CD14-positive monocyte (primary cell): ENCODE measurements at regions not wholly inside any gene's neighbourhood (a gene's known extent, or its start where the extent isn't known, plus 50 kb on each side); places are given as distances from the start of the nearest gene placed in this dataset.

Experiments used
- DNase-seq, 3 donors: peaks; one replicate each; pipeline ENCODE4 v3.0.0-alpha.2; 2011 to 2022
- H2AFZ ChIP-seq: 2 replicates; pipeline ENCODE4 v1.6.0; 2012; ENCODE audit warnings: mild to moderate bottlenecking, low read depth, low read length, inconsistent platforms; ENCODE audit not compliant: insufficient read depth, poor library complexity, severe bottlenecking
- H3K27ac ChIP-seq, 2 donors: 1 replicate in 1 of 2; 2 replicates in 1 of 2; pipeline ENCODE4 v1.5.1; 2012 to 2013; ENCODE audit warnings: low read length in 2 of 2, control low read depth in 1 of 2, inconsistent platforms in 1 of 2, low read depth in 1 of 2, mild to moderate bottlenecking in 1 of 2
- H3K27me3 ChIP-seq, 2 donors: one replicate each; pipeline versions ENCODE4 v1.6.0 to v1.6.1; 2011 to 2013; ENCODE audit warnings: low read length in 2 of 2; ENCODE audit not compliant: control insufficient read depth in 2 of 2, insufficient read depth in 2 of 2
- H3K36me3 ChIP-seq, 2 donors: replicated peaks in 1 of 2; 1 replicate in 1 of 2; 2 replicates in 1 of 2; pipeline versions ENCODE4 v1.5.1 to v1.6.1; 2012 to 2013; ENCODE audit warnings: low read length in 2 of 2, control low read depth in 1 of 2, inconsistent platforms in 1 of 2, mild to moderate bottlenecking in 1 of 2; ENCODE audit not compliant: insufficient read depth in 2 of 2, control insufficient read depth in 1 of 2
- H3K4me1 ChIP-seq, 2 donors: 1 replicate in 1 of 2; 2 replicates in 1 of 2; pipeline versions ENCODE4 v1.5.1 to v1.6.1; 2012 to 2013; ENCODE audit warnings: low read length in 2 of 2, control low read depth in 1 of 2, inconsistent platforms in 1 of 2, mild to moderate bottlenecking in 1 of 2, moderate library complexity in 1 of 2; ENCODE audit not compliant: insufficient read depth in 2 of 2, control insufficient read depth in 1 of 2
- H3K4me2 ChIP-seq: replicated peaks from 2 replicates; pipeline ENCODE3; 2012; ENCODE audit warnings: low read length, moderate library complexity, mild to moderate bottlenecking; ENCODE audit not compliant: poor library complexity, severe bottlenecking; ENCODE audit errors: extremely low read depth
- H3K4me3 ChIP-seq, 3 experiments: fragments of 200-600 bp in 1 of 3; sonication (generic) in 1 of 3; replicated peaks in 1 of 3; 1 replicate in 2 of 3; 2 replicates in 1 of 3; pipeline ENCODE4 v1.5.1; 2011 to 2013; ENCODE audit warnings: low read length in 3 of 3, mild to moderate bottlenecking in 3 of 3, control low read depth in 2 of 3, low read depth in 2 of 3, inconsistent platforms in 1 of 3, moderate library complexity in 1 of 3
- H3K79me2 ChIP-seq: 2 replicates; pipeline ENCODE4 v1.6.0; 2012; ENCODE audit warnings: mild to moderate bottlenecking, control low read depth, inconsistent platforms, low read length, moderate library complexity; ENCODE audit not compliant: insufficient read depth
- H3K9ac ChIP-seq: 2 replicates; pipeline ENCODE4 v1.6.0; 2017; ENCODE audit warnings: low read length, mild to moderate bottlenecking; ENCODE audit not compliant: insufficient read depth, poor library complexity, severe bottlenecking
- H3K9me3 ChIP-seq, 2 donors: replicated peaks in 1 of 2; 1 replicate in 1 of 2; 2 replicates in 1 of 2; pipeline versions ENCODE4 v1.5.1 to v1.6.1; 2012 to 2013; ENCODE audit warnings: low read length in 2 of 2, control low read depth in 1 of 2; ENCODE audit not compliant: control insufficient read depth in 1 of 2, insufficient read depth in 1 of 2
- H4K20me1 ChIP-seq: 2 replicates; pipeline ENCODE4 v1.6.0; 2012; ENCODE audit warnings: mild to moderate bottlenecking, low read length, control low read depth, moderate library complexity; ENCODE audit not compliant: insufficient read depth
- H3K27ac Mint-ChIP-seq, 7 donors: one replicate each; pipeline ENCODE4 v1.8.0; 2020; ENCODE audit warnings: mild to moderate bottlenecking in 7 of 7, mixed read lengths in 7 of 7, moderate library complexity in 6 of 7, inconsistent platforms in 2 of 7
- H3K27me3 Mint-ChIP-seq, 3 donors: one replicate each; pipeline ENCODE4 v1.8.0; 2021 to 2022; ENCODE audit warnings: low read depth in 3 of 3, mild to moderate bottlenecking in 3 of 3, mixed read lengths in 3 of 3, moderate library complexity in 3 of 3, inconsistent platforms in 1 of 3
- H3K36me3 Mint-ChIP-seq, 2 donors: one replicate each; pipeline ENCODE4 v1.8.0; 2020; ENCODE audit warnings: mixed read lengths in 2 of 2, inconsistent platforms in 1 of 2, mild to moderate bottlenecking in 1 of 2
- H3K4me1 Mint-ChIP-seq: one replicate; pipeline ENCODE4 v1.8.0; 2020; ENCODE audit warnings: mild to moderate bottlenecking, mixed read lengths
- H3K4me3 Mint-ChIP-seq, 2 donors: one replicate each; pipeline ENCODE4 v1.8.0; 2020; ENCODE audit warnings: mild to moderate bottlenecking in 2 of 2, mixed read lengths in 2 of 2, moderate library complexity in 1 of 2
- H3K9me3 Mint-ChIP-seq, 7 donors: one replicate each; pipeline ENCODE4 v1.8.0; 2020 to 2022; ENCODE audit warnings: mixed read lengths in 7 of 7, mild to moderate bottlenecking in 6 of 7, moderate library complexity in 6 of 7, inconsistent platforms in 2 of 7
- WGBS: methylation state at CpG from one replicate; pipeline ENCODE4 v1.1.5; 2013; ENCODE audit warnings: missing lambda C conversion rate; ENCODE audit not compliant: insufficient coverage; 5-methylcytosine and 5-hydroxymethylcytosine counted together
- intact Hi-C, 2 donors: fragments of 100-400 bp; cut with micrococcal nuclease; formaldehyde crosslinking; loops; one replicate each; pipeline versions ENCODE4 v1.15.0 to v1.15.1; 2023
- TF ChIP-seq, protein P1 (sequence below): fragments of 200-600 bp; IDR thresholded peaks from one replicate; pipeline ENCODE4 v1.8.0; 2022; ENCODE audit warnings: antibody characterized with exemption, mild to moderate bottlenecking

DNA sequence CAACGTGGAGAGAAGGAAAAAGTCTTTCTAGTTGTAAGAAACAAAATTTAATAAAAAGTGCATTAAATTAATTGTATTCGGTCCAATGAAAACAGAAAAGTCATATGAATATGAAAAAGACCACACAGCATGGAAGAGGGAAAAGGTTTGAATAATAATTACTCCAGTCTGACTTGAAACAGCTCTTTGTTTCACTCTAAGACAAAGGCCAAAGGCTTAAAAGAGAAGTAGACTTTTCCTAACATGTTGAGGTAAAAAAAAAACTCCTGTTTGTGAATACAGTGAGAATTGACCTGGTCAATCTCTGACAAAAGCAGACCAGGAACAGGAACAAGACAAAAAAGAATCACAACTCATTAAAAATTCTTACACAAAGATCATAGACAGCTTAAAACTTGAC, 429.8 kb downstream of the TOX3 start:
- H3K79me2 ChIP-seq = no peaks in the 10 kb centered on the region
- no peaks in the 10 kb centered on the region for H4K20me1 ChIP-seq
- peaks cover 10 to 13% of the 10 kb centered on the region in 2 donors for H3K9me3 ChIP-seq
- H3K9me3 Mint-ChIP-seq = peaks cover 0 to 8% (median 6%) of the 10 kb centered on the region in 7 donors
- H3K27me3 ChIP-seq = no peaks in the 10 kb centered on the region
- H3K4me3 ChIP-seq = no peak overlapping the region
- intact Hi-C loops = no loop called here
- TF ChIP-seq, protein P1, sequence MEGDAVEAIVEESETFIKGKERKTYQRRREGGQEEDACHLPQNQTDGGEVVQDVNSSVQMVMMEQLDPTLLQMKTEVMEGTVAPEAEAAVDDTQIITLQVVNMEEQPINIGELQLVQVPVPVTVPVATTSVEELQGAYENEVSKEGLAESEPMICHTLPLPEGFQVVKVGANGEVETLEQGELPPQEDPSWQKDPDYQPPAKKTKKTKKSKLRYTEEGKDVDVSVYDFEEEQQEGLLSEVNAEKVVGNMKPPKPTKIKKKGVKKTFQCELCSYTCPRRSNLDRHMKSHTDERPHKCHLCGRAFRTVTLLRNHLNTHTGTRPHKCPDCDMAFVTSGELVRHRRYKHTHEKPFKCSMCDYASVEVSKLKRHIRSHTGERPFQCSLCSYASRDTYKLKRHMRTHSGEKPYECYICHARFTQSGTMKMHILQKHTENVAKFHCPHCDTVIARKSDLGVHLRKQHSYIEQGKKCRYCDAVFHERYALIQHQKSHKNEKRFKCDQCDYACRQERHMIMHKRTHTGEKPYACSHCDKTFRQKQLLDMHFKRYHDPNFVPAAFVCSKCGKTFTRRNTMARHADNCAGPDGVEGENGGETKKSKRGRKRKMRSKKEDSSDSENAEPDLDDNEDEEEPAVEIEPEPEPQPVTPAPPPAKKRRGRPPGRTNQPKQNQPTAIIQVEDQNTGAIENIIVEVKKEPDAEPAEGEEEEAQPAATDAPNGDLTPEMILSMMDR = no peak
- no peaks in the 10 kb centered on the region for H3K27me3 Mint-ChIP-seq
- DNase-seq = no peak
- H3K4me3 Mint-ChIP-seq = no peak overlapping the region
- no peaks in the 10 kb centered on the region for H3K4me1 Mint-ChIP-seq
- no peak overlapping the region for H3K27ac Mint-ChIP-seq
- no peak overlapping the region for H3K9ac ChIP-seq
- no peak overlapping the region for H3K4me2 ChIP-seq
- H3K36me3 ChIP-seq = no peaks in the 10 kb centered on the region
- H2AFZ ChIP-seq = no peak overlapping the region
- no peak overlapping the region for H3K27ac ChIP-seq
- no CpG with 5 or more reads among the region's 2 CpGs for WGBS
- no peaks in the 10 kb centered on the region for H3K4me1 ChIP-seq
- H3K36me3 Mint-ChIP-seq = no peaks in the 10 kb centered on the region

DNA sequence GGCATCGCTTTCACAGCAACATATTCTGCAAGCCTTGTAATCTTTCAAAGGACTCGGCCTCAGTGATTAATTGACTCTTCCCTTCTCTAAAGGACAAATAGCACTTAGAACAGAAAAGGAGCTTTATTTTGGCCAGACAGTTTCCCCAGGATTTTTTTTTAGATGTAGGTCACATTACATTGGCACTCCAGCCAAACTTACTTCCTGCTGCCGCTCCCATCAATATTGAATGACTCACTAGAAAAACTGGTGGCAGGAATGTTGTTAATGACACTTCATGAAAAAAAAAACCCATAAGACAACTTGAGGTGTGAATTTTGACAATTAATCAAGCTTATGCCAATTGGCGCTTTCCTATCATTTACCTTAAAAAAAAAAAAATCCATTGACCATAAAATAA, 432.6 kb downstream of the TOX3 start:
- no peak overlapping the region for H3K4me2 ChIP-seq
- Mint-ChIP-seq H3K4me3 (no peak overlapping the region), H3K9me3 (peaks cover 0 to 7% (median 4%) of the 10 kb centered on the region in 7 donors), H3K27me3 (no peaks in the 10 kb centered on the region), H3K27ac (no peak overlapping the region), H3K36me3 (no peaks in the 10 kb centered on the region), H3K4me1 (no peaks in the 10 kb centered on the region)
- H2AFZ ChIP-seq = no peak overlapping the region
- no peak for DNase-seq
- H3K27me3 ChIP-seq = no peaks in the 10 kb centered on the region
- no peak overlapping the region for H3K9ac ChIP-seq
- intact Hi-C loops = no loop called here
- H3K4me1 ChIP-seq = no peaks in the 10 kb centered on the region
- H3K79me2 ChIP-seq = no peaks in the 10 kb centered on the region
- no CpG with 5 or more reads among the region's 4 CpGs for WGBS
- TF ChIP-seq, protein P1 = no peak
- H3K27ac ChIP-seq = no peak overlapping the region
- H3K36me3 ChIP-seq = no peaks in the 10 kb centered on the region
- no peaks in the 10 kb centered on the region for H4K20me1 ChIP-seq
- H3K9me3 ChIP-seq = peaks cover 10 to 13% of the 10 kb centered on the region in 2 donors
- no peak overlapping the region for H3K4me3 ChIP-seq
